Neural cell (in vitro differentiated cells): ENCODE measurements at regions not wholly inside any gene's neighbourhood (a gene's known extent, or its start where the extent isn't known, plus 50 kb on each side); places are given as distances from the start of the nearest gene placed in this dataset.
"Not testable (repeated sequence)": the region's sequence is repeated elsewhere in the genome, so short reads cannot be mapped to it uniquely, and the experiment has no call there.

Source experiments
- H2AFZ ChIP-seq: fragments of 200-600, 300-800 bp; sonication (generic), shearing (Covaris generic); 2 replicates; pipeline ENCODE4 v1.6.0; 2014; ENCODE audit warnings: low read depth, mild to moderate bottlenecking, antibody characterized with exemption, low read length, moderate library complexity
- H3F3A ChIP-seq: fragments of 200-600 bp; shearing (Covaris generic); 2 replicates; pipeline ENCODE4 v1.6.1; 2016; ENCODE audit warnings: mild to moderate bottlenecking, moderate library complexity, mixed read lengths, antibody characterized with exemption, low read length; ENCODE audit not compliant: insufficient read depth, poor library complexity, severe bottlenecking
- H3K27ac ChIP-seq: fragments of 200-600, 300-800 bp; sonication (generic), shearing (Covaris generic); 2 replicates; pipeline ENCODE4 v1.5.1; 2014; ENCODE audit warnings: mild to moderate bottlenecking, low read length, moderate library complexity
- H3K27me3 ChIP-seq: fragments of 300-800, 200-600 bp; sonication (generic), shearing (Covaris generic); 2 replicates; pipeline ENCODE4 v1.6.0; 2014; ENCODE audit warnings: mild to moderate bottlenecking, low read depth, low read length, moderate library complexity; ENCODE audit not compliant: insufficient read depth
- H3K36me3 ChIP-seq: fragments of 300-800, 200-600 bp; sonication (generic), shearing (Covaris generic); 2 replicates; pipeline ENCODE4 v1.5.1; 2014; ENCODE audit warnings: mild to moderate bottlenecking, antibody characterized with exemption, low read length, moderate library complexity; ENCODE audit not compliant: insufficient read depth
- H3K4me2 ChIP-seq: fragments of 300-800, 200-600 bp; sonication (generic), shearing (Covaris generic); 2 replicates; pipeline ENCODE4 v1.6.0; 2014; ENCODE audit warnings: mild to moderate bottlenecking, low read length
- H3K4me3 ChIP-seq: fragments of 300-800, 200-600 bp; sonication (generic), shearing (Covaris generic); 2 replicates; pipeline ENCODE4 v1.5.1; 2014; ENCODE audit warnings: mild to moderate bottlenecking, low read length, moderate library complexity
- H3K79me2 ChIP-seq: fragments of 200-600 bp; shearing (Covaris generic); replicated peaks from 2 replicates; pipeline ENCODE4 v1.6.0; 2014; ENCODE audit warnings: mild to moderate bottlenecking, low read length, moderate library complexity; ENCODE audit not compliant: insufficient read depth
- H3K9ac ChIP-seq: fragments of 300-800, 200-600 bp; sonication (generic), shearing (Covaris generic); 2 replicates; pipeline ENCODE4 v1.6.1; 2016; ENCODE audit warnings: mild to moderate bottlenecking, low read length, mixed read lengths
- H3K9me2 ChIP-seq: fragments of 200-600 bp; shearing (Covaris generic); 2 replicates; pipeline ENCODE4 v1.6.1; 2016; ENCODE audit warnings: mild to moderate bottlenecking, low read length, mixed read lengths; ENCODE audit not compliant: insufficient read depth
- H3K9me3 ChIP-seq: fragments of 200-600, 300-800 bp; sonication (generic), shearing (Covaris generic); 2 replicates; pipeline ENCODE4 v1.6.1; 2016; ENCODE audit warnings: mild to moderate bottlenecking, mixed run types, low read length, moderate library complexity, mixed read lengths
- H4K20me1 ChIP-seq: fragments of 200-600 bp; shearing (Covaris generic); 2 replicates; pipeline ENCODE4 v1.6.1; 2016; ENCODE audit warnings: mild to moderate bottlenecking, mixed run types; ENCODE audit not compliant: insufficient read depth
- CTCF ChIP-seq: fragments of 450-650 bp; IDR thresholded peaks from 2 replicates; pipeline ENCODE4 v1.5.1; 2014; ENCODE audit warnings: antibody characterized with exemption, mild to moderate bottlenecking, moderate library complexity; ENCODE audit not compliant: poor library complexity, severe bottlenecking
- EP300 ChIP-seq: fragments of 450-650 bp; conservative IDR thresholded peaks from 2 replicates; pipeline ENCODE4 v1.6.1; 2014; ENCODE audit warnings: antibody characterized with exemption, mild to moderate bottlenecking, moderate library complexity; ENCODE audit not compliant: poor library complexity, severe bottlenecking
- EZH2 ChIP-seq: fragments of 200-600, 300-800 bp; shearing (Covaris generic), sonication (generic); IDR thresholded peaks from 2 replicates; pipeline ENCODE4 v1.6.1; 2014; ENCODE audit warnings: antibody characterized with exemption, low read length, borderline replicate concordance, mild to moderate bottlenecking; ENCODE audit not compliant: insufficient read depth, poor library complexity, severe bottlenecking
- MXI1 ChIP-seq: fragments of 450-650 bp; conservative IDR thresholded peaks from 2 replicates; pipeline ENCODE4 v1.6.1; 2014; ENCODE audit warnings: antibody characterized with exemption, mild to moderate bottlenecking; ENCODE audit not compliant: poor library complexity, severe bottlenecking
- POLR2AphosphoS5 ChIP-seq: IDR thresholded peaks from 2 replicates; pipeline ENCODE4 v1.6.1; 2012
- RAD21 ChIP-seq: fragments of 450-650 bp; conservative IDR thresholded peaks from 2 replicates; pipeline ENCODE4 v1.6.1; 2014; ENCODE audit warnings: antibody characterized with exemption, mild to moderate bottlenecking, moderate library complexity
- SMC3 ChIP-seq: fragments of 450-650 bp; conservative IDR thresholded peaks from 2 replicates; pipeline ENCODE4 v1.6.1; 2014; ENCODE audit warnings: antibody characterized with exemption, mild to moderate bottlenecking, moderate library complexity; ENCODE audit not compliant: poor library complexity
- TAF1 ChIP-seq: IDR thresholded peaks from 2 replicates; pipeline ENCODE4 v1.6.1; 2012; ENCODE audit warnings: low read depth
- TF ChIP-seq, protein P1 (sequence below): IDR thresholded peaks from 2 replicates; pipeline ENCODE4 v1.6.1; 2012; ENCODE audit warnings: borderline replicate concordance

- Histone ChIP-seq H3K79me2 (no peaks in the 10 kb centered on the region), H3F3A (no peaks in the 10 kb centered on the region), H3K4me2 (no peak overlapping the region), H2AFZ (no peak overlapping the region), H3K27me3 (no peaks in the 10 kb centered on the region), H3K4me3 (no peak overlapping the region), H3K27ac (no peak overlapping the region), H3K9me2 (no peaks in the 10 kb centered on the region), H4K20me1 (no peaks in the 10 kb centered on the region), H3K9ac (no peak overlapping the region), H3K9me3 (no peaks in the 10 kb centered on the region), H3K36me3 (no peaks in the 10 kb centered on the region)
- TF ChIP-seq EZH2 (no peak), MXI1 (no peak), POLR2AphosphoS5 (no peak), TAF1 (no peak)
Measured at GRCh38 chr4:97317201-97317600, 826.1 kb downstream of the STPG2 start.

GRCh38 chr4:97317671-97318070 is 825.6 kb downstream of the STPG2 start:
- H3K79me2 ChIP-seq: no peaks in the 10 kb centered on the region
- no peak overlapping the region for H3K4me3 ChIP-seq
- H3K4me2 ChIP-seq: no peak overlapping the region
- no peaks in the 10 kb centered on the region for H4K20me1 ChIP-seq
- no peaks in the 10 kb centered on the region for H3K9me3 ChIP-seq
- TF ChIP-seq EP300 (no peak), POLR2AphosphoS5 (no peak)
- TF ChIP-seq, protein P1, sequence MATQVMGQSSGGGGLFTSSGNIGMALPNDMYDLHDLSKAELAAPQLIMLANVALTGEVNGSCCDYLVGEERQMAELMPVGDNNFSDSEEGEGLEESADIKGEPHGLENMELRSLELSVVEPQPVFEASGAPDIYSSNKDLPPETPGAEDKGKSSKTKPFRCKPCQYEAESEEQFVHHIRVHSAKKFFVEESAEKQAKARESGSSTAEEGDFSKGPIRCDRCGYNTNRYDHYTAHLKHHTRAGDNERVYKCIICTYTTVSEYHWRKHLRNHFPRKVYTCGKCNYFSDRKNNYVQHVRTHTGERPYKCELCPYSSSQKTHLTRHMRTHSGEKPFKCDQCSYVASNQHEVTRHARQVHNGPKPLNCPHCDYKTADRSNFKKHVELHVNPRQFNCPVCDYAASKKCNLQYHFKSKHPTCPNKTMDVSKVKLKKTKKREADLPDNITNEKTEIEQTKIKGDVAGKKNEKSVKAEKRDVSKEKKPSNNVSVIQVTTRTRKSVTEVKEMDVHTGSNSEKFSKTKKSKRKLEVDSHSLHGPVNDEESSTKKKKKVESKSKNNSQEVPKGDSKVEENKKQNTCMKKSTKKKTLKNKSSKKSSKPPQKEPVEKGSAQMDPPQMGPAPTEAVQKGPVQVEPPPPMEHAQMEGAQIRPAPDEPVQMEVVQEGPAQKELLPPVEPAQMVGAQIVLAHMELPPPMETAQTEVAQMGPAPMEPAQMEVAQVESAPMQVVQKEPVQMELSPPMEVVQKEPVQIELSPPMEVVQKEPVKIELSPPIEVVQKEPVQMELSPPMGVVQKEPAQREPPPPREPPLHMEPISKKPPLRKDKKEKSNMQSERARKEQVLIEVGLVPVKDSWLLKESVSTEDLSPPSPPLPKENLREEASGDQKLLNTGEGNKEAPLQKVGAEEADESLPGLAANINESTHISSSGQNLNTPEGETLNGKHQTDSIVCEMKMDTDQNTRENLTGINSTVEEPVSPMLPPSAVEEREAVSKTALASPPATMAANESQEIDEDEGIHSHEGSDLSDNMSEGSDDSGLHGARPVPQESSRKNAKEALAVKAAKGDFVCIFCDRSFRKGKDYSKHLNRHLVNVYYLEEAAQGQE: no peak
- no peaks in the 10 kb centered on the region for H3F3A ChIP-seq
- no peak overlapping the region for H3K9ac ChIP-seq
- H3K9me2 ChIP-seq: no peaks in the 10 kb centered on the region
- no peak overlapping the region for H2AFZ ChIP-seq
- H3K27me3 ChIP-seq: no peaks in the 10 kb centered on the region
- H3K27ac ChIP-seq: no peak overlapping the region
- H3K36me3 ChIP-seq: no peaks in the 10 kb centered on the region

DNA sequence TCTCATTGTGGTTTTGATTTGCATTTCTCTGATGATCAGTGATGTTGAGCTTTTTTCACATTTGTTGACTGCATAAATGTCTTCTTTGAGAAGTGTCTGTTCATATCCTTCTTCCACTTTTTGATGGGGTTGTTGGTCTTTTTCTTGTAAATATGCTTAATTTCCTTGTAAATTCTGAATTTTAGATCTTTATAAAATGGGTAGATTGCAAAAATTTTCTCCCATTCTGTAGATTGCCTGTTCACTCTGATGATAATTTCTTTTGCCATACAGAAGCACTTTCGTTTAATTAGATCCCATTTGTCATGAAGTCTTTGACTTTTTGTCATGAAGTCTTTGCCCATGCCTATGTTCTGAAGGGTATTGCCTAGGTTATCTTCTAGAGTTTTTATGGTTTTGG is 817.5 kb downstream of the STPG2 start:
- not testable (repeated sequence) for H2AFZ ChIP-seq, H3K27ac ChIP-seq, H3K9me2 ChIP-seq, H3K9ac ChIP-seq, H3K4me3 ChIP-seq, H3K9me3 ChIP-seq, H3F3A ChIP-seq, H3K79me2 ChIP-seq, H3K36me3 ChIP-seq, H3K27me3 ChIP-seq, H4K20me1 ChIP-seq, H3K4me2 ChIP-seq

DNA sequence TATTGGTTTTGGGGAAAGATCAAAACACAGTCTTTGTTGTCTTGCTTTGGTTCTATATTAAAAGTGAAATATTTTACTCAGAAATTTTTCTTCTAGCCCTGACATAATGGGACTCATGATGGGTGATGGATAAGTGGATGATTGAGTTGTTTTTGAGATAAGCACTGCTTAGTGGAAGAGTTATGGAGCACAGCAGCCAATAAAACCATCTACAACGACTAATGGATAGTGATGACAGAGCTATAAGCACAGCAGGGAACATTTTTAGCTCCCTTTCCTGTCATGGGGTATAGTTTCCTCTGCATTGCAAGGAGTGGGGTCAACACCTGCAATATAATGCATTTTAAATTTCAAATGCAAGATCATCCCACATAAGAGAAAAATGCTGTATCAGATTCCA is 812.4 kb downstream of the STPG2 start:
- H4K20me1 ChIP-seq: no peaks in the 10 kb centered on the region
- no peak overlapping the region for H3K4me3 ChIP-seq
- H3F3A ChIP-seq: no peaks in the 10 kb centered on the region
- H2AFZ ChIP-seq: no peak overlapping the region
- H3K27me3 ChIP-seq: no peaks in the 10 kb centered on the region
- H3K27ac ChIP-seq: no peak overlapping the region
- H3K79me2 ChIP-seq: no peaks in the 10 kb centered on the region
- H3K36me3 ChIP-seq: no peaks in the 10 kb centered on the region
- TF ChIP-seq EZH2: no peak
- TF ChIP-seq POLR2AphosphoS5: peak; percentile 88
- no peak for TF ChIP-seq MXI1
- TF ChIP-seq, protein P1: peak; percentile 33
- TF ChIP-seq TAF1: no peak
- no peak for TF ChIP-seq CTCF
- no peak for TF ChIP-seq SMC3
- peak; percentile 76 for TF ChIP-seq EP300
- TF ChIP-seq RAD21: no peak
- H3K9me2 ChIP-seq: no peaks in the 10 kb centered on the region
- H3K9ac ChIP-seq: no peak overlapping the region
- H3K9me3 ChIP-seq: no peaks in the 10 kb centered on the region
- H3K4me2 ChIP-seq: no peak overlapping the region
